GM18907 (cell line): ENCODE measurements at regions not wholly inside any gene's neighbourhood (a gene's known extent, or its start where the extent isn't known, plus 50 kb on each side); places are given as distances from the start of the nearest gene placed in this dataset.
"Not testable (repeated sequence)": the region's sequence is repeated elsewhere in the genome, so short reads cannot be mapped to it uniquely, and the experiment has no call there.

ENCODE experiments used
- ATAC-seq: cut with Tn5 transposase; IDR thresholded peaks from one replicate; pipeline ENCODE4 v1.9.1; 2021; ENCODE audit warnings: mild to moderate bottlenecking, moderate library complexity; ENCODE audit not compliant: unreplicated experiment

GRCh38 chr22:15832235-15832634 lies 142.4 kb downstream of the POTEH start:
- not testable (repeated sequence) for ATAC-seq

- not testable (repeated sequence) for ATAC-seq
Measured at GRCh38 chr22:15835729-15836128, 145.9 kb downstream of the POTEH start.

DNA sequence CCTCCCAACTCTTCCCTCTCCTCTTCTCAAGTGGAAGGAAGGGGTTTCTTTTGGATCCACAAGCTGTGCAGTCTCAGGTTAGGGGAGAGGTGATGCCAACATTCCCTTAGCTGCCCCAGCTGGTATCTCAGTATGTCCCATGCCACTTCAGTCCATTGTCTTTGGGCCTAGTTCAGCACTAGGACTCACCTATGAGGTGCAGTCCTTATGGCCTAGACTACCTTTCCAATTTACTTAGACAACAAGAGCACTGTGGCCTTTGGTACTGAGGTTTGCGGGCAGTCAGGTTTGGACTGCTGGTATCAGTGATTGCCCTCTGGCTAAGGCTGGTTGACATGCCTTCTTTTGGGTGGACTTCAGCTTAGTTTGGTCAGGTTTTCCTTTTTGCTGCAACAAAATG lies 159.9 kb downstream of the POTEH start:
- ATAC-seq = not testable (repeated sequence)

DNA sequence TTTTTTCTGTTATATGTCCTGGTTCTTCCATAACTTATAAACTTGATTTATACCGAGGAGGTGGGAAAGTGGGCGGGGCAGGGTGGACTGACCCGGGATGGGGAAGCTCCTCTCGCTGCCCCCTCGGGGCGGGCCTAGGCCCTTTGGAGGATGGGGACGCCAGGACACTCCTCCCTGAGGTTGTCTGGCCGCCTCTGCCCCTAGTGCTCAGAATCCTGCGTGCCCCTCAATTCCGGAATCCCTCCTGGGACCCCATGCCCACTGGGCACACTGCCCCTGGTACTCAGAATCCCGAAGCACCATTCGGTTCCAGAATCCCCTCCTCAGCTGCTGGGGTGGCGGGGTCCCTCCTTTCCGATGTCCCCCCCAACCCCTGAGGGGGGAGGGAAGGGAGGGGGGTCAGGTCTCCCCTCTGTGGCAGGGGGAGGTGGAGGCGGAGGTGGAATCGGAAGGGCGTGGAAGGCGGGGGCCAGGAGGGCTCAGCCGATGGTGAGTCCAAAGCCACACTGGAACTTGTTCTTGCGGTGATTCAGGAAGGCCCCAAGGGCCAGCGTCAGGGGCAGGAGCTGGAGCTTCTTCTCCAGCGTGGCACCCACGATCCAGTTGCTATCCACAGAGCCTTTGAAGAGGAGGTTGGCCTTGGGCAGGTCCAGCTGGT lies 164.0 kb downstream of the POTEH start:
- not testable (repeated sequence) for ATAC-seq

DNA sequence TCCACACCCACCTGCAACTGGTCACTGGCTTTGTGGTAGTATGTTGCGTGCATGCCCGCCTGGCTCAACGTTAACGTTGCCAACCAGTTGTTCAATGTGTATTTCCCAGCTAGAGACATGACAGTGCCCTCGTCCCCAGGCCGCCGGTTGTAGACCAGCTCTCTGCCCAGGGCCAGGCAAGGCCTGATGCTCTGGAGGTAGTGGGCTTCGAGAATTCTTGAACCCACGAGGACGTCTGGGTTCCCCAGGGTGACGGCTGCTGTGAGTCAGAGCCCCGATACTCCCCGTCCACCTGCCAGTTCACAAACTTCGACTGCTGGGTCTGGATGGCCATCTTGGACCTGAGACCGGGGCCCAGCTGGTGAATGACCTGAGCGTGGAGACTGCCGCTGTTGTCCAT lies 164.6 kb downstream of the POTEH start:
- ATAC-seq = not testable (repeated sequence)

DNA sequence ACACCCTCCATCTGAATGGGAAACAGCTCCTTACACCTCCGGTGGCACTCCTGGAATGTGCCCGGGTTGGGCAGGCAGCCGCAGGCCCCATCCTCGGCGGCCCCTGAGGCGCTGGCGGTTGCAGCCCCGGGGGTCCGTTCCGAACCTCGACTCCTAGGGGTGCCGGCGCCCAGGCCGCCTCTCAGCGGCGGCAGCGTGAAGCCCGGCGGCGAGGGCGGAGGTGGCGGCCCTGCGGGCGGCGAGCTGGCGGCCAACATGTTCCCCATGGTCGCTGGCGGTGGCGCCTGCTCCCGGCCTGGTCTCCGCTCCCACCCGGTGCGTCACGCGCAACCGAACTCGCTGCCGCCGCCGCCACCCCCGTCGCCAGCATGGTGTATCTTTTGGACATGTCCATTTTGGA lies 165.2 kb downstream of the POTEH start:
- not testable (repeated sequence) for ATAC-seq

- not testable (repeated sequence) for ATAC-seq
Measured at GRCh38 chr22:15880926-15881325, 191.1 kb downstream of the POTEH start.

GRCh38 chr22:15904326-15904725 lies 214.5 kb downstream of the POTEH start:
- not testable (repeated sequence) for ATAC-seq

GRCh38 chr22:15911704-15912103 lies 221.9 kb downstream of the POTEH start:
- ATAC-seq = not testable (repeated sequence)

DNA sequence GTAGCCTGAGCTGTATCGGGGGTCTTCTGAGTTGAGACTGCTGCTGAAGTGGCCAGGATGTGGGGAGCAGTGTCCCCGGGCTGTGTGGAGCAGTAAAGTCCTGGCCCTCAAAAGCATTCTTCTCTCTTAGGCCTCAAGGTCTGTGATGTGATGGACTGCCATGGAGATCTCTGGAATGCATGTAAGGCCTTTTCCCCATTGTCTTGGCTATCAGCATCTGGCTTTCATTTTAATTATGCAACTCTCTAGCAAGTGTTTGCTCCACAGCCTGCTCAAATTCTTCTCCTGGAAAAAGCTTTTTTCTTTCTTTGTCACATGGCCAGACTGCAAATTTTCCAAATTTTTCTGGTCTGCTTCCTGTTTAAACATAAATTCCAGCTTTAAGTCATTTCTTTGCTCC lies 229.3 kb downstream of the POTEH start:
- ATAC-seq = not testable (repeated sequence)

GRCh38 chr22:15920941-15921340 lies 231.1 kb downstream of the POTEH start:
- ATAC-seq = not testable (repeated sequence)

- not testable (repeated sequence) for ATAC-seq
Measured at GRCh38 chr22:15922132-15922531, 232.3 kb downstream of the POTEH start.

- ATAC-seq = not testable (repeated sequence)
Measured at GRCh38 chr22:15922666-15923065, 232.8 kb downstream of the POTEH start.

GRCh38 chr22:15924820-15925219 lies 235.0 kb downstream of the POTEH start:
- ATAC-seq = not testable (repeated sequence)

GRCh38 chr22:15927172-15927571 lies 237.3 kb downstream of the POTEH start:
- not testable (repeated sequence) for ATAC-seq
